ENCODE measurements at regions not wholly inside any gene's neighbourhood (a gene's known extent, or its start where the extent isn't known, plus 50 kb on each side); places are given as distances from the start of the nearest gene placed in this dataset.
"Not testable (repeated sequence)": the region's sequence is repeated elsewhere in the genome, so short reads cannot be mapped to it uniquely, and the experiment has no call there.

- H3K27me3 Mint-ChIP-seq, result no peaks in the 10 kb centered on the region
- H3K36me3 Mint-ChIP-seq (ENCODE audit: low read depth), result no peaks in the 10 kb centered on the region
- H3K4me3 Mint-ChIP-seq, result no peak overlapping the region
- intact Hi-C loops (cut with micrococcal nuclease), result no loop called here
- CTCF ChIA-PET, result no interaction called here
- H3K27ac Mint-ChIP-seq, result no peak overlapping the region
- H3K4me1 Mint-ChIP-seq (ENCODE audit: low read depth), result no peaks in the 10 kb centered on the region
- no peak for ATAC-seq
- DNase-seq, result no peak
- peaks cover 2% of the 10 kb centered on the region for H3K9me3 Mint-ChIP-seq
- POLR2A ChIA-PET, result no interaction called here
- no peak for TF ChIP-seq CTCF (IDR thresholded peaks at IDR 0.05)
These were observed 286.5 kb upstream of the SEMA6A start for GRCh38 chr5:116861097-116861496.

- Mint-ChIP-seq H3K4me3 (no peak overlapping the region), H3K9me3 (peaks cover 2% of the 10 kb centered on the region), H3K27me3 (no peaks in the 10 kb centered on the region), H3K27ac (no peak overlapping the region), H3K36me3 (ENCODE audit: low read depth) (no peaks in the 10 kb centered on the region), H3K4me1 (ENCODE audit: low read depth) (no peaks in the 10 kb centered on the region)
- CTCF ChIA-PET, result no interaction called here
- ATAC-seq, result no peak
- DNase-seq, result no peak
- no peak for TF ChIP-seq CTCF (IDR thresholded peaks at IDR 0.05)
- intact Hi-C loops (cut with micrococcal nuclease), result no loop called here
- POLR2A ChIA-PET, result no interaction called here
These were observed 285.2 kb upstream of the SEMA6A start for GRCh38 chr5:116859666-116860320.

- no peak for DNase-seq
- ChIA-PET CTCF (no interaction called here), POLR2A (no interaction called here)
- Mint-ChIP-seq H3K36me3 (ENCODE audit: low read depth) (no peaks in the 10 kb centered on the region), H3K27ac (no peak overlapping the region), H3K4me1 (ENCODE audit: low read depth) (no peaks in the 10 kb centered on the region), H3K9me3 (peaks cover 2% of the 10 kb centered on the region), H3K27me3 (no peaks in the 10 kb centered on the region), H3K4me3 (no peak overlapping the region)
- no peak for TF ChIP-seq CTCF (IDR thresholded peaks at IDR 0.05)
- intact Hi-C loops (cut with micrococcal nuclease), result no loop called here
- no peak for ATAC-seq
These were observed 284.2 kb upstream of the SEMA6A start for GRCh38 chr5:116858705-116859333.

GRCh38 chr5:116858020-116858419 is 283.4 kb upstream of the SEMA6A start:
- H3K27ac Mint-ChIP-seq; ATAC-seq; POLR2A ChIA-PET; H3K4me3 Mint-ChIP-seq; H3K27me3 Mint-ChIP-seq; DNase-seq; H3K4me1 Mint-ChIP-seq (ENCODE audit: low read depth); intact Hi-C loops (cut with micrococcal nuclease); CTCF ChIA-PET; H3K36me3 Mint-ChIP-seq (ENCODE audit: low read depth); H3K9me3 Mint-ChIP-seq: not testable (repeated sequence)

GRCh38 chr5:116856271-116856670 is 281.6 kb upstream of the SEMA6A start:
- no peak for ATAC-seq
- H3K36me3 Mint-ChIP-seq (ENCODE audit: low read depth), result no peaks in the 10 kb centered on the region
- CTCF ChIA-PET, result no interaction called here
- H3K4me3 Mint-ChIP-seq, result no peak overlapping the region
- H3K27ac Mint-ChIP-seq, result no peak overlapping the region
- intact Hi-C loops (cut with micrococcal nuclease), result no loop called here
- DNase-seq, result no peak
- no peaks in the 10 kb centered on the region for H3K27me3 Mint-ChIP-seq
- POLR2A ChIA-PET, result no interaction called here
- H3K4me1 Mint-ChIP-seq (ENCODE audit: low read depth), result no peaks in the 10 kb centered on the region
- H3K9me3 Mint-ChIP-seq, result no peaks in the 10 kb centered on the region
- no peak for TF ChIP-seq CTCF (IDR thresholded peaks at IDR 0.05)
